ENCODE measurements at regions not wholly inside any gene's neighbourhood (a gene's known extent, or its start where the extent isn't known, plus 50 kb on each side); places are given as distances from the start of the nearest gene placed in this dataset.
"Not testable (repeated sequence)": the region's sequence is repeated elsewhere in the genome, so short reads cannot be mapped to it uniquely, and the experiment has no call there.

DNA sequence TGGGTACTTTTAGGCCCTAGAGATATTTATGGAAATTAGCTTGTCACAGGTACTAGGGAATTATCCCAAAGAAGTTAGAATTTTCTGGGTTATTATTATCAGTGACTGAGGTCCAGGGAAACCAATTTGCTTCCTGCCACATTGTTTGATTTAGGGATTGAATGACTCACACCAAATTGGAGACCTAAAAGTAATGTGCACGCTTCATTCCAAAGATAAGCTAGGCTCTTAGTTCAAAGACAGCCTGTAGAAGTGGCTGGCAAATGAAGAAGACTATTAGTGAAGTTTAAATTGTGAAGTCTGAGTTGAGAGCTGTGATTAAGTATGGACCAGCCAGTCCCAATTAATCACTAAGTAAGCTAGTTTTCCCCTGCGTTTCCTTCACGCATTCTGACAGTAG lies 188.1 kb upstream of the MYO3A start:
- Histone ChIP-seq H3K4me3 (ENCODE audit: low read depth, low read length) (no peak overlapping the region), H3K27ac (no peak overlapping the region), H3K9me3 (ENCODE audit: severe bottlenecking) (no peaks in the 10 kb centered on the region), H3K36me3 (no peaks in the 10 kb centered on the region), H3K27me3 (ENCODE audit: insufficient read depth, low read depth, severe bottlenecking) (no peaks in the 10 kb centered on the region)
- TF ChIP-seq, protein P1, sequence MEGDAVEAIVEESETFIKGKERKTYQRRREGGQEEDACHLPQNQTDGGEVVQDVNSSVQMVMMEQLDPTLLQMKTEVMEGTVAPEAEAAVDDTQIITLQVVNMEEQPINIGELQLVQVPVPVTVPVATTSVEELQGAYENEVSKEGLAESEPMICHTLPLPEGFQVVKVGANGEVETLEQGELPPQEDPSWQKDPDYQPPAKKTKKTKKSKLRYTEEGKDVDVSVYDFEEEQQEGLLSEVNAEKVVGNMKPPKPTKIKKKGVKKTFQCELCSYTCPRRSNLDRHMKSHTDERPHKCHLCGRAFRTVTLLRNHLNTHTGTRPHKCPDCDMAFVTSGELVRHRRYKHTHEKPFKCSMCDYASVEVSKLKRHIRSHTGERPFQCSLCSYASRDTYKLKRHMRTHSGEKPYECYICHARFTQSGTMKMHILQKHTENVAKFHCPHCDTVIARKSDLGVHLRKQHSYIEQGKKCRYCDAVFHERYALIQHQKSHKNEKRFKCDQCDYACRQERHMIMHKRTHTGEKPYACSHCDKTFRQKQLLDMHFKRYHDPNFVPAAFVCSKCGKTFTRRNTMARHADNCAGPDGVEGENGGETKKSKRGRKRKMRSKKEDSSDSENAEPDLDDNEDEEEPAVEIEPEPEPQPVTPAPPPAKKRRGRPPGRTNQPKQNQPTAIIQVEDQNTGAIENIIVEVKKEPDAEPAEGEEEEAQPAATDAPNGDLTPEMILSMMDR (IDR thresholded peaks at IDR 0.05; ENCODE audit: low read depth, low read length), result no peak
- no peak for DNase-seq

DNA sequence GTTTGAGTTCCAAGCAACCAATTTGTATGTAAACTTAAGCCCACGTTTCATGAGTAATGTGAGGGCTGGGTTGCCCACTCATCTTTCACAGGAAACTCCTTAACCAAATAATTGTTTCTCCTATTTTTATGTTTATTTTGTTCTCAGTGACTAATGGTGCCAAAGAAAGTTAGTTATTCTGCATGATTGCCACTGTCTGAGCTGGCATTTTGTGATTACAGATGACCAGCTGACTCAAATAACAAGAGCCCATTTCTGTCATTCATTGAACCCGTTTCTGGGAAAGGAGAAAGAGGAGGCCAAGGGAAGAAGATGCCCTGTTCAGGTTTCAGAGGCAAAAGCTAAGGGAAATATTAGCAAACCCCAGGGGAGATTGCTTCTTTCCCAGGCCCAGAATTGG lies 186.9 kb upstream of the MYO3A start:
- DNase-seq, result no peak
- no peaks in the 10 kb centered on the region for H3K36me3 ChIP-seq
- no peak overlapping the region for H3K4me3 ChIP-seq (ENCODE audit: low read depth, low read length)
- H3K9me3 ChIP-seq (ENCODE audit: severe bottlenecking), result no peaks in the 10 kb centered on the region
- no peaks in the 10 kb centered on the region for H3K27me3 ChIP-seq (ENCODE audit: insufficient read depth, low read depth, severe bottlenecking)
- TF ChIP-seq, protein P1 (IDR thresholded peaks at IDR 0.05; ENCODE audit: low read depth, low read length), result no peak
- no peak overlapping the region for H3K27ac ChIP-seq

DNA sequence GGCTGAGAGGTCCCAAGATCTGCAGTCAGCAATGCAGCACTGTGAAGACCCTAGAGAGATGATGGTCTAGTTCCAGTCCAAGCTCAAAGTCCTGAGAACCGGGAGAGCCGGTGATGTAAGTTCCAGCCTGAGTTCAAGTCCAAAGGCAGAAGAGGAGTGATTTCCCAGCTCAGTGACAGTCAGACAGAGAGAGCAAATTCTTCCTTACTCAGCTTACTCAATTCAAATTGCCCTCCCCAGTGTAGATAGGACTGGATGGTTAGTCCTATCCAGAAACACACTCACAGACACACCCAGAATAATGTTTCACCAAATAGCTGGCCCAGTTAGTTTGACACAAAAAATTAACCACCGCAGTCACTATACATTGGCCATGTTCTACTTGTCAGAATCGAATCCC lies 185.5 kb upstream of the MYO3A start:
- Histone ChIP-seq H3K27me3 (ENCODE audit: insufficient read depth, low read depth, severe bottlenecking) (no peaks in the 10 kb centered on the region), H3K36me3 (no peaks in the 10 kb centered on the region), H3K27ac (no peak overlapping the region), H3K9me3 (ENCODE audit: severe bottlenecking) (no peaks in the 10 kb centered on the region), H3K4me3 (ENCODE audit: low read depth, low read length) (no peak overlapping the region)
- TF ChIP-seq, protein P1 (IDR thresholded peaks at IDR 0.05; ENCODE audit: low read depth, low read length), result no peak
- no peak for DNase-seq

DNA sequence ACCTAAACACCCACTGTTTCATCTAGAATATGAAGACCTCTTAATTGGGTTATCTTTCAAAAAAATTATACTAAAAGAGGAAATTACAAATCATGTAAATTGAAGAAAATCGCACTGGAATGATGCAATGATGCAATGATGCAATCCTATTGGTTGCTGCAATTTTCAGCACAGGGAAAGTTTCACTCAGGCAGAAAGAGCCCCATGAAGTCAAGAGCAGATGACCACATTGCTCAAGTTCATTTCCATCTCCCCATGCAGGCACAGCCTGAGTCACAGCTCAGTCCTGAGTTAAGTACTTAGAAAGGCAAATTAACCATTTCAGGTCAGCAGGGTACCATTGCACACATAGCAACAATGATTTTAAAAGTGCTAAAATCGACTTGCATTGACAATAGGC lies 180.3 kb upstream of the MYO3A start:
- Histone ChIP-seq H3K9me3 (ENCODE audit: severe bottlenecking) (no peaks in the 10 kb centered on the region), H3K27ac (no peak overlapping the region), H3K4me3 (ENCODE audit: low read depth, low read length) (no peak overlapping the region), H3K27me3 (ENCODE audit: insufficient read depth, low read depth, severe bottlenecking) (no peaks in the 10 kb centered on the region), H3K36me3 (no peaks in the 10 kb centered on the region)
- TF ChIP-seq, protein P1 (IDR thresholded peaks at IDR 0.05; ENCODE audit: low read depth, low read length), result no peak
- DNase-seq, result no peak

DNA sequence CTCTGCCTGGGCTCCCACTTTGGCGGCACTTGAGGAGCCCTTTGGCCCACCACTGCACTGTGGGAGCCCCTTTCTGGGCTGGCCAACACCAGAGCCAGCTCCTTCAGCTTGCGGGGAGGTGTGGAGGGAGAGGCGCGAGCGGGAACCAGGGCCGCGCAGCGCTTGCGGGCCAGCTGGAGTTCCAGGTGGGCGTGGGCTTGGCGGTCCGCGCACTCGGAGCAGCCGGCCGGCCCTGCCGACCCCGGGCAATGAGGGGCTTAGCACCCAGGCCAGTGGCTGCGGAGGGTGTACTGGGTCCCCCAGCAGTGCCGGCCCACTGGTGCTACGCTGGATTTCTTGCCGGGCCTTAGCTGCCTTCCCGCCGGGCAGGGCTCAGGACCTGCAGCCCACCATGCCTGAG lies 178.2 kb upstream of the MYO3A start:
- not testable (repeated sequence) for H3K9me3 ChIP-seq (ENCODE audit: severe bottlenecking); DNase-seq; H3K36me3 ChIP-seq; H3K27ac ChIP-seq; H3K4me3 ChIP-seq (ENCODE audit: low read depth, low read length); H3K27me3 ChIP-seq (ENCODE audit: insufficient read depth, low read depth, severe bottlenecking)

DNA sequence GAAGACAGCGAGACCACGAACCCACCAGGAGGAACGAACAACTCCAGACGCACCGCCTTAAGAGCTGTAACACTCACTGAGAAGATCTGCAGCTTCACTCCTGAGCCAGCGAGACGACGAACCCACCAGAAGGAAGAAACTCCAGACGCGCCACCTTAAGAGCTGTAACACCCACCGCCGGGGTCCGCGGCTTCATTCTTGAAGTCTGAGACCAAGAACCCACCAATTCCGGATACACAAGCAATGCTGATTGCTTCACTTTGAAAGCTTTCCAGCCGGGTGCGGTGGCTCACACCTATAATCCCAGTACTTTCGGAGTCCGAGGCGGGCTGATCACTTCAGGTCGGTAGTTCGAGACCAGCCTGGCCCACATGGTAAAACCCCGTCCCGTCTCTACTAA lies 177.2 kb upstream of the MYO3A start:
- H3K27me3 ChIP-seq (ENCODE audit: insufficient read depth, low read depth, severe bottlenecking), result no peaks in the 10 kb centered on the region
- DNase-seq, result no peak
- TF ChIP-seq, protein P1 (IDR thresholded peaks at IDR 0.05; ENCODE audit: low read depth, low read length), result no peak

More for the DNA sequence above, 177.2 kb upstream of the MYO3A start:
- Histone ChIP-seq H3K9me3 (ENCODE audit: severe bottlenecking) (no peaks in the 10 kb centered on the region), H3K27ac (no peak overlapping the region), H3K4me3 (ENCODE audit: low read depth, low read length) (no peak overlapping the region), H3K36me3 (no peaks in the 10 kb centered on the region)

Measured in WERI-Rb-1 (cell line).